ENCODE measurements at regions not wholly inside any gene's neighbourhood (a gene's known extent, or its start where the extent isn't known, plus 50 kb on each side); places are given as distances from the start of the nearest gene placed in this dataset.

DNA sequence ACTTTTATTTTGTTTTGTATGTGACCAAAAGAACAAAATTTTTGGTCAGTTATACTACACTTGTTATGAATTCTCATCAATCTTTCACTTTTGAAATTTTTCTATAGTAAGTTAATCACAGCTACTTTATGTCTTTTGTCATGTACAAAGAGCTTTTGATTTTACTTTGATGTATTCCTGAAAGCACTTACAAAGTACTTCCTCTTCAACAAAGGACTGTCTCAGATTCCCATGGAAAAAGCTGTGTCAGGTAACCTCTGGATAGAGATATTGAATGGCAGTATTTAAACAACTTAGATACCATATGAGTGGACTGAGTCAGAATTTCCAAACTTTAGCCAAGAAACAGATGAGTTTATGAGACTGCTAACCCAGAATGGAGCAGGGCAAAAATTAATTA lies 689.3 kb upstream of the ATXN8OS start:
- TF ChIP-seq, protein P1, sequence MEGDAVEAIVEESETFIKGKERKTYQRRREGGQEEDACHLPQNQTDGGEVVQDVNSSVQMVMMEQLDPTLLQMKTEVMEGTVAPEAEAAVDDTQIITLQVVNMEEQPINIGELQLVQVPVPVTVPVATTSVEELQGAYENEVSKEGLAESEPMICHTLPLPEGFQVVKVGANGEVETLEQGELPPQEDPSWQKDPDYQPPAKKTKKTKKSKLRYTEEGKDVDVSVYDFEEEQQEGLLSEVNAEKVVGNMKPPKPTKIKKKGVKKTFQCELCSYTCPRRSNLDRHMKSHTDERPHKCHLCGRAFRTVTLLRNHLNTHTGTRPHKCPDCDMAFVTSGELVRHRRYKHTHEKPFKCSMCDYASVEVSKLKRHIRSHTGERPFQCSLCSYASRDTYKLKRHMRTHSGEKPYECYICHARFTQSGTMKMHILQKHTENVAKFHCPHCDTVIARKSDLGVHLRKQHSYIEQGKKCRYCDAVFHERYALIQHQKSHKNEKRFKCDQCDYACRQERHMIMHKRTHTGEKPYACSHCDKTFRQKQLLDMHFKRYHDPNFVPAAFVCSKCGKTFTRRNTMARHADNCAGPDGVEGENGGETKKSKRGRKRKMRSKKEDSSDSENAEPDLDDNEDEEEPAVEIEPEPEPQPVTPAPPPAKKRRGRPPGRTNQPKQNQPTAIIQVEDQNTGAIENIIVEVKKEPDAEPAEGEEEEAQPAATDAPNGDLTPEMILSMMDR (IDR thresholded peaks at IDR 0.05; ENCODE audit: low read depth, low read length, poor library complexity, severe bottlenecking) = no peak
- no peak for TF ChIP-seq EZH2phosphoT487 (IDR thresholded peaks at IDR 0.05; ENCODE audit: borderline replicate concordance, low read length)

All from DOHH2 (cell line).